ENCODE measurements at regions not wholly inside any gene's neighbourhood (a gene's known extent, or its start where the extent isn't known, plus 50 kb on each side); places are given as distances from the start of the nearest gene placed in this dataset.

GRCh38 chr6:4368649-4369048, 233.3 kb upstream of the ECI2 start:
- H2AFZ ChIP-seq (ENCODE audit: low read length), result no peak overlapping the region

GRCh38 chr6:4367643-4368042, 232.3 kb upstream of the ECI2 start:
- H2BK15ac ChIP-seq (ENCODE audit: low read length), result no peak overlapping the region
- no peak overlapping the region for H2BK120ac ChIP-seq (ENCODE audit: low read depth, low read length)
- H3K36me3 ChIP-seq (replicated peaks in 1 of 2; ENCODE audit: control insufficient read depth in 2 of 2, insufficient read depth in 2 of 2, low read length in 2 of 2), result no peaks in the 10 kb centered on the region
- no peak overlapping the region for H2BK5ac ChIP-seq (ENCODE audit: low read length)
- no peak overlapping the region for H3K4me3 ChIP-seq (ENCODE audit: low read length in 2 of 2)
- H3K9me3 ChIP-seq (replicated peaks in 1 of 2; ENCODE audit: control insufficient read depth in 2 of 2, insufficient read depth in 1 of 2, low read depth in 1 of 2, low read length in 2 of 2), result peaks cover 0 to 2% of the 10 kb centered on the region in 2 donors
- no peak overlapping the region for H2AFZ ChIP-seq (ENCODE audit: low read length)
- no peaks in the 10 kb centered on the region for H3K27me3 ChIP-seq (ENCODE audit: control insufficient read depth in 3 of 3, insufficient read depth in 3 of 3, low read depth in 1 of 3, low read length in 3 of 3)
- H3K4me2 ChIP-seq (ENCODE audit: insufficient read depth, low read length, poor library complexity, severe bottlenecking), result no peak overlapping the region
- H2AK5ac ChIP-seq (ENCODE audit: low read depth, low read length), result no peak overlapping the region
- peaks cover 2 to 3% of the 10 kb centered on the region in 2 donors for H3K4me1 ChIP-seq (ENCODE audit: control insufficient read depth in 2 of 2, insufficient read depth in 1 of 2, low read depth in 1 of 2, low read length in 2 of 2)
- no CpG with 5 or more reads among the region's 1 CpG for WGBS, 2 donors (ENCODE audit: extremely low coverage in 2 of 2, insufficient read length in 2 of 2, insufficient replicate concordance in 1 of 2)
- H3K79me1 ChIP-seq (ENCODE audit: low read depth, low read length), result no peaks in the 10 kb centered on the region
- no peak overlapping the region for H3K23ac ChIP-seq (ENCODE audit: low read depth, low read length, poor library complexity)
- H4K91ac ChIP-seq (ENCODE audit: low read depth, low read length, poor library complexity), result no peak overlapping the region
- H3K9ac ChIP-seq (ENCODE audit: low read depth, low read length, poor library complexity), result no peak overlapping the region
- no peak overlapping the region for H3K14ac ChIP-seq (ENCODE audit: low read length)
- H2BK12ac ChIP-seq (ENCODE audit: low read length), result no peak overlapping the region
- no peak overlapping the region for H3K4ac ChIP-seq (ENCODE audit: low read length)
- no peak overlapping the region for H3K27ac ChIP-seq (replicated peaks; ENCODE audit: low read length)
- no peak overlapping the region for H4K8ac ChIP-seq (ENCODE audit: low read depth, low read length)
- no peak overlapping the region for H3K18ac ChIP-seq (ENCODE audit: low read length)
- no peak for DNase-seq (ENCODE audit: low spot score)

More at GRCh38 chr6:4368649-4369048, 233.3 kb upstream of the ECI2 start:
- Histone ChIP-seq H3K18ac (ENCODE audit: low read length) (no peak overlapping the region), H3K9ac (ENCODE audit: low read depth, low read length, poor library complexity) (no peak overlapping the region), H2BK5ac (ENCODE audit: low read length) (no peak overlapping the region), H3K14ac (ENCODE audit: low read length) (no peak overlapping the region), H3K23ac (ENCODE audit: low read depth, low read length, poor library complexity) (no peak overlapping the region), H4K91ac (ENCODE audit: low read depth, low read length, poor library complexity) (no peak overlapping the region), H3K4me1 (ENCODE audit: control insufficient read depth in 2 of 2, insufficient read depth in 1 of 2, low read depth in 1 of 2, low read length in 2 of 2) (peaks cover 2 to 3% of the 10 kb centered on the region in 2 donors), H4K8ac (ENCODE audit: low read depth, low read length) (no peak overlapping the region), H2BK15ac (ENCODE audit: low read length) (no peak overlapping the region), H2AK5ac (ENCODE audit: low read depth, low read length) (no peak overlapping the region), H3K4me3 (ENCODE audit: low read length in 2 of 2) (no peak overlapping the region), H3K27me3 (ENCODE audit: control insufficient read depth in 3 of 3, insufficient read depth in 3 of 3, low read depth in 1 of 3, low read length in 3 of 3) (no peaks in the 10 kb centered on the region), H3K36me3 (replicated peaks in 1 of 2; ENCODE audit: control insufficient read depth in 2 of 2, insufficient read depth in 2 of 2, low read length in 2 of 2) (no peaks in the 10 kb centered on the region), H2BK120ac (ENCODE audit: low read depth, low read length) (no peak overlapping the region), H3K4ac (ENCODE audit: low read length) (no peak overlapping the region), H3K4me2 (ENCODE audit: insufficient read depth, low read length, poor library complexity, severe bottlenecking) (no peak overlapping the region), H3K79me1 (ENCODE audit: low read depth, low read length) (no peaks in the 10 kb centered on the region), H3K27ac (replicated peaks; ENCODE audit: low read length) (no peak overlapping the region), H3K9me3 (replicated peaks in 1 of 2; ENCODE audit: control insufficient read depth in 2 of 2, insufficient read depth in 1 of 2, low read depth in 1 of 2, low read length in 2 of 2) (peaks cover 0 to 2% of the 10 kb centered on the region in 2 donors), H2BK12ac (ENCODE audit: low read length) (no peak overlapping the region)
- no peak for DNase-seq (ENCODE audit: low spot score)

DNA sequence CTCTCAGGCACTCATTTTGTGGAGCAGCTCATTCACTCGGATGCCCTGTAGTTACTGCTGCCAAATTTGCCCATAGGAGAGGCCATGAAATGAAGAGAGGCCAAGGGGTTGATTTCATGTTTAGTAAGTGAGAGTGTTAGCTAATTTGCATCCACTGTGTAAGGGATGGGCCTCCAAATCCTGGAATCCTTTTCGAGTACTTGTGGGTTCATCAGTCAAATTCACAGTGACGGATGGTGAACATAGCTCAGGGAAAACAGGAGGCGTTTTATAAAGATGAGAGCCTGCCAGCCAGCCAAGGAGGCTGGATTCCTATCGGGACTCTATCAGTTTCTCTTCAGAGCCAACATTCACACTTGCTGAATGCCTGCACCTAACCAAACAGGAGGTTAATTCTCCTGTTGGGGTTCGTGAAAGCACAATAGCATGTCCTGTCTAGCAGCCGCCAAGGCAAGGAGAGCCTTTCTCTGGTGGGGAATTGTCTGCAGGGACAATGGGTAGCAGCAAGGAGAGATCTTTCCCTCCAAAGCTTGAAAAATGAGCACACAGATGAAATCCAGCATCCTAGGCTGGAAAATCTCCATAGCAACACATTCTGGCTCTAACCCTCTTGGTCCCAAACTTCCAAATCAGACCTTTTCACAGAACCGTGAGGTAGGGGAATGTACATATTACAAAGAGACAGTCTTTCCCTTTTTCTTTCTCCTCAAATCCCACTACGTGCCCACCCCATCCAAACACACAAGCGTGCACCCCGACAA, 231.4 kb upstream of the ECI2 start:
- Histone ChIP-seq H3K18ac (ENCODE audit: low read length) (no peak overlapping the region), H3K4me2 (ENCODE audit: insufficient read depth, low read length, poor library complexity, severe bottlenecking) (no peak overlapping the region), H2BK120ac (ENCODE audit: low read depth, low read length) (no peak overlapping the region), H3K36me3 (replicated peaks in 1 of 2; ENCODE audit: control insufficient read depth in 2 of 2, insufficient read depth in 2 of 2, low read length in 2 of 2) (no peaks in the 10 kb centered on the region), H3K9me3 (replicated peaks in 1 of 2; ENCODE audit: control insufficient read depth in 2 of 2, insufficient read depth in 1 of 2, low read depth in 1 of 2, low read length in 2 of 2) (peaks cover 0 to 2% of the 10 kb centered on the region in 2 donors), H3K9ac (ENCODE audit: low read depth, low read length, poor library complexity) (no peak overlapping the region), H3K4me1 (ENCODE audit: control insufficient read depth in 2 of 2, insufficient read depth in 1 of 2, low read depth in 1 of 2, low read length in 2 of 2) (peaks cover 2 to 3% of the 10 kb centered on the region in 2 donors), H4K91ac (ENCODE audit: low read depth, low read length, poor library complexity) (no peak overlapping the region), H3K4me3 (ENCODE audit: low read length in 2 of 2) (no peak overlapping the region), H3K4ac (ENCODE audit: low read length) (no peak overlapping the region), H4K8ac (ENCODE audit: low read depth, low read length) (no peak overlapping the region), H2BK15ac (ENCODE audit: low read length) (no peak overlapping the region), H3K27ac (replicated peaks; ENCODE audit: low read length) (no peak overlapping the region), H3K27me3 (ENCODE audit: control insufficient read depth in 3 of 3, insufficient read depth in 3 of 3, low read depth in 1 of 3, low read length in 3 of 3) (no peaks in the 10 kb centered on the region), H2AFZ (ENCODE audit: low read length) (peak overlapping the region; percentile 10), H3K23ac (ENCODE audit: low read depth, low read length, poor library complexity) (no peak overlapping the region), H3K14ac (ENCODE audit: low read length) (no peak overlapping the region), H3K79me1 (ENCODE audit: low read depth, low read length) (no peaks in the 10 kb centered on the region), H2BK12ac (ENCODE audit: low read length) (no peak overlapping the region), H2AK5ac (ENCODE audit: low read depth, low read length) (no peak overlapping the region), H2BK5ac (ENCODE audit: low read length) (no peak overlapping the region)
- WGBS, 2 donors (ENCODE audit: extremely low coverage in 2 of 2, insufficient read length in 2 of 2, insufficient replicate concordance in 1 of 2), result no CpG with 5 or more reads among the region's 11 CpGs
- DNase-seq (ENCODE audit: low spot score), result no peak

- H2AK5ac ChIP-seq (ENCODE audit: low read depth, low read length), result no peak overlapping the region
- no peak overlapping the region for H2BK120ac ChIP-seq (ENCODE audit: low read depth, low read length)
- no peak overlapping the region for H4K91ac ChIP-seq (ENCODE audit: low read depth, low read length, poor library complexity)
- no peaks in the 10 kb centered on the region for H3K27me3 ChIP-seq (ENCODE audit: control insufficient read depth in 3 of 3, insufficient read depth in 3 of 3, low read depth in 1 of 3, low read length in 3 of 3)
- DNase-seq (ENCODE audit: low spot score), result no peak
- WGBS, 2 donors (ENCODE audit: extremely low coverage in 2 of 2, insufficient read length in 2 of 2, insufficient replicate concordance in 1 of 2), result no CpG with 5 or more reads among the region's 3 CpGs
- no peak overlapping the region for H3K4me2 ChIP-seq (ENCODE audit: insufficient read depth, low read length, poor library complexity, severe bottlenecking)
- no peak overlapping the region for H2AFZ ChIP-seq (ENCODE audit: low read length)
- H3K23ac ChIP-seq (ENCODE audit: low read depth, low read length, poor library complexity), result no peak overlapping the region
- H3K4me3 ChIP-seq (ENCODE audit: low read length in 2 of 2), result no peak overlapping the region
- no peak overlapping the region for H3K27ac ChIP-seq (replicated peaks; ENCODE audit: low read length)
- no peaks in the 10 kb centered on the region for H3K36me3 ChIP-seq (replicated peaks in 1 of 2; ENCODE audit: control insufficient read depth in 2 of 2, insufficient read depth in 2 of 2, low read length in 2 of 2)
- H3K9ac ChIP-seq (ENCODE audit: low read depth, low read length, poor library complexity), result no peak overlapping the region
- H4K8ac ChIP-seq (ENCODE audit: low read depth, low read length), result no peak overlapping the region
- H3K4me1 ChIP-seq (ENCODE audit: control insufficient read depth in 2 of 2, insufficient read depth in 1 of 2, low read depth in 1 of 2, low read length in 2 of 2), result peaks cover 2 to 3% of the 10 kb centered on the region in 2 donors
- no peak overlapping the region for H2BK5ac ChIP-seq (ENCODE audit: low read length)
- no peak overlapping the region for H2BK15ac ChIP-seq (ENCODE audit: low read length)
- H2BK12ac ChIP-seq (ENCODE audit: low read length), result no peak overlapping the region
- no peak overlapping the region for H3K4ac ChIP-seq (ENCODE audit: low read length)
- no peaks in the 10 kb centered on the region for H3K79me1 ChIP-seq (ENCODE audit: low read depth, low read length)
- H3K18ac ChIP-seq (ENCODE audit: low read length), result no peak overlapping the region
- no peak overlapping the region for H3K14ac ChIP-seq (ENCODE audit: low read length)
- peaks cover 0 to 2% of the 10 kb centered on the region in 2 donors for H3K9me3 ChIP-seq (replicated peaks in 1 of 2; ENCODE audit: control insufficient read depth in 2 of 2, insufficient read depth in 1 of 2, low read depth in 1 of 2, low read length in 2 of 2)
Measured at GRCh38 chr6:4365686-4366085, 230.3 kb upstream of the ECI2 start.

Data from neuronal stem cell (in vitro differentiated cells).